NT2/D1 (cell line): ENCODE measurements at regions not wholly inside any gene's neighbourhood (a gene's known extent, or its start where the extent isn't known, plus 50 kb on each side); places are given as distances from the start of the nearest gene placed in this dataset.

Experiments used
- YY1 ChIP-seq: IDR thresholded peaks from 2 replicates; pipeline ENCODE4 v1.6.1; 2011; ENCODE audit not compliant: insufficient read length, insufficient read depth
- ZNF274 ChIP-seq: IDR thresholded peaks from 2 replicates; pipeline ENCODE4 v1.6.1; 2011; ENCODE audit warnings: mild to moderate bottlenecking, low read depth, low read length

- no peak for TF ChIP-seq YY1
- no peak for TF ChIP-seq ZNF274
Measured at GRCh38 chr10:131760416-131761166, 140.2 kb upstream of the PPP2R2D start.
